Sigmoid colon (tissue), 6 donors: ENCODE measurements at regions not wholly inside any gene's neighbourhood (a gene's known extent, or its start where the extent isn't known, plus 50 kb on each side); places are given as distances from the start of the nearest gene placed in this dataset.
"Not testable (repeated sequence)": the region's sequence is repeated elsewhere in the genome, so short reads cannot be mapped to it uniquely, and the experiment has no call there.

Experiments
- DNase-seq: peaks from one replicate; pipeline ENCODE4 v3.0.0-alpha.2; 2019
- H3K27ac ChIP-seq, 4 donors: fragments of 200-600 bp; sonication (generic); one replicate each; pipeline ENCODE4 v1.5.1; 2016 to 2019; ENCODE audit warnings: mild to moderate bottlenecking in 1 of 4
- H3K27me3 ChIP-seq, 3 donors: fragments of 200-600 bp; sonication (generic); one replicate each; pipeline ENCODE4 v1.5.1; 2019; ENCODE audit warnings: mild to moderate bottlenecking in 1 of 3
- H3K36me3 ChIP-seq, 4 donors: fragments of 200-600 bp; sonication (generic); one replicate each; pipeline ENCODE4 v1.5.1; 2016 to 2019
- H3K4me1 ChIP-seq, 4 donors: fragments of 200-600 bp; sonication (generic); one replicate each; pipeline ENCODE4 v1.5.1; 2017 to 2019
- H3K4me3 ChIP-seq, 4 donors: fragments of 200-600 bp; sonication (generic); one replicate each; pipeline ENCODE4 v1.5.1; 2017 to 2019; ENCODE audit warnings: mild to moderate bottlenecking in 2 of 4, moderate library complexity in 1 of 4
- H3K9me3 ChIP-seq, 4 donors: fragments of 200-600 bp in 3 of 4; sonication (generic) in 3 of 4; one replicate each; pipeline versions ENCODE4 v1.5.1 to v1.6.1; 2013 to 2019
- CTCF ChIP-seq, 4 experiments: fragments of 450-650 bp in 3 of 4; fragments of 200-600 bp in 1 of 4; IDR thresholded peaks; one replicate each; pipeline ENCODE4 v1.5.1; 2016 to 2019; ENCODE audit warnings: antibody characterized with exemption in 4 of 4, mild to moderate bottlenecking in 3 of 4, moderate library complexity in 2 of 4
- EP300 ChIP-seq, 4 donors: sonication (generic); formaldehyde crosslinking; IDR thresholded peaks; one replicate each; pipeline ENCODE4 v1.6.1; 2017; ENCODE audit warnings: antibody characterized with exemption in 4 of 4
- POLR2A ChIP-seq, 2 donors: fragments of 450-650 bp; IDR thresholded peaks; one replicate each; pipeline ENCODE4 v1.6.1; 2016; ENCODE audit warnings: antibody characterized with exemption in 2 of 2, mild to moderate bottlenecking in 2 of 2, moderate library complexity in 2 of 2
- POLR2AphosphoS5 ChIP-seq, 4 donors: sonication (generic); formaldehyde crosslinking; IDR thresholded peaks; one replicate each; pipeline ENCODE4 v1.6.1; 2017; ENCODE audit warnings: antibody characterized with exemption in 4 of 4
- WGBS, 2 donors: extraction: QIAGEN DNeasy Blood & Tissue Kit; methylation state at CpG; one replicate each; pipeline ENCODE4 v1.1.7; 2013; 5-methylcytosine and 5-hydroxymethylcytosine counted together
- intact Hi-C: fragments of 100-400 bp; cut with DNase I; formaldehyde crosslinking; loops from one replicate; pipeline ENCODE4 v1.15.1; 2023
- donor health status: healthy with polysubstance abuse.
- donor health status: healthy.

- intact Hi-C loops: loop anchor here (10.0 kb wide), 1 partner anchor 148 kb away; no protein-coding TSS in a partner anchor
- Histone ChIP-seq H3K36me3 (no peaks in the 10 kb centered on the region), H3K4me1 (peaks cover 2 to 37% (median 32%) of the 10 kb centered on the region in 4 donors), H3K4me3 (no peak overlapping the region), H3K9me3 (no peaks in the 10 kb centered on the region), H3K27ac (no peak overlapping the region), H3K27me3 (no peaks in the 10 kb centered on the region)
- no peak for DNase-seq
- TF ChIP-seq POLR2AphosphoS5 (IDR thresholded peaks at IDR 0.05): no peak
- no peak for TF ChIP-seq CTCF (IDR thresholded peaks at IDR 0.05)
- no peak for TF ChIP-seq POLR2A (IDR thresholded peaks at IDR 0.05)
- no peak for TF ChIP-seq EP300 (IDR thresholded peaks at IDR 0.05)
- 87 to 95% methylated on average over 5 of the region's 5 CpGs for WGBS, 2 donors
Observed at GRCh38 chr3:66552846-66553245, 52.0 kb upstream of the LRIG1 start.

- WGBS, 2 donors: 73 to 91% methylated on average over 11 of the region's 11 CpGs
- no peak for DNase-seq
- H3K9me3 ChIP-seq: no peaks in the 10 kb centered on the region
- TF ChIP-seq EP300 (IDR thresholded peaks at IDR 0.05) (no peak), CTCF (IDR thresholded peaks at IDR 0.05) (no peak), POLR2AphosphoS5 (IDR thresholded peaks at IDR 0.05) (no peak), POLR2A (IDR thresholded peaks at IDR 0.05) (no peak)
- H3K27ac ChIP-seq: peak overlapping the region in 1 of 4 donors; percentile 82
- H3K36me3 ChIP-seq: no peaks in the 10 kb centered on the region
- intact Hi-C loops: loop anchor here (10.0 kb wide), 1 partner anchor 149 kb away; no protein-coding TSS in a partner anchor
- H3K27me3 ChIP-seq: no peaks in the 10 kb centered on the region
- H3K4me3 ChIP-seq: no peak overlapping the region
- H3K4me1 ChIP-seq: peaks cover 2 to 42% (median 34%) of the 10 kb centered on the region in 4 donors
Observed at GRCh38 chr3:66553441-66554113, 52.8 kb upstream of the LRIG1 start.

- Histone ChIP-seq H3K4me3 (no peak overlapping the region), H3K36me3 (no peaks in the 10 kb centered on the region), H3K27ac (peak overlapping the region in 2 of 4 donors; percentile 79 to 82), H3K27me3 (no peaks in the 10 kb centered on the region), H3K9me3 (no peaks in the 10 kb centered on the region), H3K4me1 (peaks cover 2 to 42% (median 34%) of the 10 kb centered on the region in 4 donors)
- WGBS, 2 donors: 84 to 88% methylated on average over 1 of the region's 1 CpG
- TF ChIP-seq CTCF (IDR thresholded peaks at IDR 0.05) (no peak), EP300 (IDR thresholded peaks at IDR 0.05) (no peak)
- intact Hi-C loops: loop anchor here (10.0 kb wide), 1 partner anchor 149 kb away; no protein-coding TSS in a partner anchor
- no peak for DNase-seq
Observed at GRCh38 chr3:66554178-66554577, 53.4 kb upstream of the LRIG1 start.

- no peaks in the 10 kb centered on the region for H3K27me3 ChIP-seq
- H3K36me3 ChIP-seq: no peaks in the 10 kb centered on the region
- DNase-seq: peak; percentile 74
- peak overlapping the region in 3 of 4 donors; percentile 73 to 82 (median 79) for H3K27ac ChIP-seq
- H3K4me1 ChIP-seq: peaks cover 2 to 42% (median 34%) of the 10 kb centered on the region in 4 donors
- WGBS, 2 donors: 58 to 70% methylated on average over 4 of the region's 4 CpGs
- no peak overlapping the region for H3K4me3 ChIP-seq
- TF ChIP-seq EP300 (IDR thresholded peaks at IDR 0.05): peak; percentile 15 to 85 (median 76)
- peak; percentile 81 to 90 (median 86) for TF ChIP-seq POLR2AphosphoS5 (IDR thresholded peaks at IDR 0.05)
- TF ChIP-seq POLR2A (IDR thresholded peaks at IDR 0.05): no peak
- intact Hi-C loops: loop anchor here (5.0 to 10.0 kb wide), 2 partner anchors 62 to 151 kb away; no protein-coding TSS in a partner anchor
- no peaks in the 10 kb centered on the region for H3K9me3 ChIP-seq
Observed at GRCh38 chr3:66555214-66555844, 54.5 kb upstream of the LRIG1 start.

- intact Hi-C loops: loop anchor here (1.0 to 10.0 kb wide), 5 partner anchors 56 to 152 kb away; partner anchors contain the start of gene LRIG1
- DNase-seq: peak; percentile 83
- 91 to 94% methylated on average over 7 of the region's 7 CpGs for WGBS, 2 donors
- H3K36me3 ChIP-seq: no peaks in the 10 kb centered on the region
- H3K9me3 ChIP-seq: no peaks in the 10 kb centered on the region
- H3K4me3 ChIP-seq: no peak overlapping the region
- peaks cover 2 to 42% (median 34%) of the 10 kb centered on the region in 4 donors for H3K4me1 ChIP-seq
- H3K27ac ChIP-seq: peak overlapping the region in 3 of 4 donors; percentile 73 to 82 (median 79)
- no peaks in the 10 kb centered on the region for H3K27me3 ChIP-seq
- TF ChIP-seq POLR2A (IDR thresholded peaks at IDR 0.05): no peak
- peak; percentile 96 to 99 (median 97) for TF ChIP-seq POLR2AphosphoS5 (IDR thresholded peaks at IDR 0.05)
- TF ChIP-seq CTCF (IDR thresholded peaks at IDR 0.05): no peak
- peak; percentile 72 to 96 (median 87) for TF ChIP-seq EP300 (IDR thresholded peaks at IDR 0.05)
Observed at GRCh38 chr3:66557170-66557569, 56.3 kb upstream of the LRIG1 start.

GRCh38 chr3:66559924-66560323 lies 59.1 kb upstream of the LRIG1 start:
- not testable (repeated sequence) for H3K4me3 ChIP-seq

More at GRCh38 chr3:66559924-66560323, 59.1 kb upstream of the LRIG1 start:
- Histone ChIP-seq H3K4me1 (peaks cover 2 to 48% (median 44%) of the 10 kb centered on the region in 4 donors), H3K27ac (peak overlapping the region in 3 of 4 donors; percentile 73 to 82 (median 79))
- H3K36me3 ChIP-seq, H3K27me3 ChIP-seq, DNase-seq, H3K9me3 ChIP-seq: not testable (repeated sequence)
- intact Hi-C loops: loop anchor here (5.0 to 10.0 kb wide), 3 partner anchors 57 to 257 kb away; no protein-coding TSS in a partner anchor
- 92 to 93% methylated on average over 4 of the region's 4 CpGs for WGBS, 2 donors
